Upper lobe of right lung (tissue), 1 donor: ENCODE measurements at regions not wholly inside any gene's neighbourhood (a gene's known extent, or its start where the extent isn't known, plus 50 kb on each side); places are given as distances from the start of the nearest gene placed in this dataset.
"Not testable (repeated sequence)": the region's sequence is repeated elsewhere in the genome, so short reads cannot be mapped to it uniquely, and the experiment has no call there.

Experiments
- ATAC-seq: fragments of 200-7000 bp; cut with Tn5 transposase; one replicate; pipeline ENCODE4 v1.9.1; 2020; ENCODE audit warnings: mild to moderate bottlenecking, moderate library complexity
- DNase-seq: peaks from one replicate; pipeline ENCODE4 v3.0.0-alpha.2; 2020
- H3K27ac ChIP-seq: fragments of 200-600 bp; one replicate; pipeline ENCODE4 v1.8.0; 2022
- H3K27me3 ChIP-seq: fragments of 200-600 bp; one replicate; pipeline ENCODE4 v1.8.0; 2022; ENCODE audit warnings: mild to moderate bottlenecking
- H3K36me3 ChIP-seq: fragments of 200-600 bp; one replicate; pipeline ENCODE4 v1.8.0; 2022
- H3K4me1 ChIP-seq: fragments of 200-600 bp; one replicate; pipeline ENCODE4 v1.8.0; 2022
- H3K4me3 ChIP-seq: fragments of 200-600 bp; one replicate; pipeline ENCODE4 v1.8.0; 2022; ENCODE audit warnings: mild to moderate bottlenecking
- H3K9me3 ChIP-seq: fragments of 200-600 bp; one replicate; pipeline ENCODE4 v1.8.0; 2022
- intact Hi-C: fragments of 100-400 bp; cut with DNase I; formaldehyde crosslinking; loops from one replicate; pipeline ENCODE4 v1.11.0; 2022
- TF ChIP-seq, protein P1 (sequence below): fragments of 200-600 bp; IDR thresholded peaks from one replicate; pipeline ENCODE4 v1.8.0; 2022; ENCODE audit warnings: antibody characterized with exemption
- donor health status: DM: no; HTN: yes; CAD: no; lungs with severe emphysema.

DNA sequence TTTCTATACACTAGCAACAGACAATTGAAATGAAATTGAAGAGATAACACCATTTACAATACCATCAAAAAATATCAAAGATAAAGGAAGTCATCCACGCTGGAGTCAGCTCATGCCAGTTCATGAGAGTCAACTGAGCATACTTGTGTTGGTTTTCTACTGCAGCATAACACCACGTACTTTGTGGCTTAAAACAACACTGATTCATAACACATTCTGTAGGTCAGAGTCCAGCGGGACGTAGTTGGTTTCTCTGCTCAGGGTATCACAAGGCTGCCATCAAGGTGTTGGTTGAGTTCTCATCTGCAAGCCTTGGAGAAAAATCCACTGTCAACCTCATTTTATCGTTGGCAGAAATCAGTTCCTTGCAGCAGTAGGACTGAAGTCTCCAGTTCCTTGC is 84.2 kb downstream of the TEX51 start:
- ATAC-seq = no peak
- no peak overlapping the region for H3K4me3 ChIP-seq
- no peaks in the 10 kb centered on the region for H3K36me3 ChIP-seq
- DNase-seq = no peak
- H3K27me3 ChIP-seq = no peaks in the 10 kb centered on the region
- no peak overlapping the region for H3K27ac ChIP-seq
- intact Hi-C loops = no loop called here
- TF ChIP-seq, protein P1, sequence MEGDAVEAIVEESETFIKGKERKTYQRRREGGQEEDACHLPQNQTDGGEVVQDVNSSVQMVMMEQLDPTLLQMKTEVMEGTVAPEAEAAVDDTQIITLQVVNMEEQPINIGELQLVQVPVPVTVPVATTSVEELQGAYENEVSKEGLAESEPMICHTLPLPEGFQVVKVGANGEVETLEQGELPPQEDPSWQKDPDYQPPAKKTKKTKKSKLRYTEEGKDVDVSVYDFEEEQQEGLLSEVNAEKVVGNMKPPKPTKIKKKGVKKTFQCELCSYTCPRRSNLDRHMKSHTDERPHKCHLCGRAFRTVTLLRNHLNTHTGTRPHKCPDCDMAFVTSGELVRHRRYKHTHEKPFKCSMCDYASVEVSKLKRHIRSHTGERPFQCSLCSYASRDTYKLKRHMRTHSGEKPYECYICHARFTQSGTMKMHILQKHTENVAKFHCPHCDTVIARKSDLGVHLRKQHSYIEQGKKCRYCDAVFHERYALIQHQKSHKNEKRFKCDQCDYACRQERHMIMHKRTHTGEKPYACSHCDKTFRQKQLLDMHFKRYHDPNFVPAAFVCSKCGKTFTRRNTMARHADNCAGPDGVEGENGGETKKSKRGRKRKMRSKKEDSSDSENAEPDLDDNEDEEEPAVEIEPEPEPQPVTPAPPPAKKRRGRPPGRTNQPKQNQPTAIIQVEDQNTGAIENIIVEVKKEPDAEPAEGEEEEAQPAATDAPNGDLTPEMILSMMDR = no peak
- no peaks in the 10 kb centered on the region for H3K4me1 ChIP-seq
- H3K9me3 ChIP-seq = no peaks in the 10 kb centered on the region

DNA sequence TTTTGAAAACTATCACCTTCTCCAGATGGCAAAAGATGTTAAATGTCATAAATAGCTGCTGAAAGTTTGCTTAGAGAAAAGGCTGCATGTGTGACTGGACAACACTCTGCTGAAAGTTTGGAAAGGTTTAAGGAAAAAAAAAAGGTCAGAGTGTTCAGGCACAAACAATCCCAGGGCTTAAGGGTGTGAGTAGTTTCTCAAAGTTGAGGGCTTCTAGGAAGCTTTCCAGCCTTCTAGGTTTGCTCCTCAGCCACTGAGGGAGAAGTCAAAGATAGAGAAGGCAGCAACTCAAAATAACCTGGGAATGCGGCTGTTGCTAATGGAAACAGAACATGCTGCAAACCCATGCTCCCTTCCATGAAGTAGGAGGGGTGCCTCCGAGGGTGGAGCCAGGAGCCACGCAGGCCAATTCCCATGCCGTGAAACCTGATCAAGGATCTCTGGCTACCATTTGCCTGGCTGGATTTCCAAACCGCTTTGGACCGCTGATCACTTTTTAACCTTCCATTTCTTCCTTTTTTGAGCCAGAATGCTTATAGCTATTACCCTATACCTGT is 88.0 kb downstream of the TEX51 start:
- DNase-seq = no peak
- peak; percentile 24 for ATAC-seq
- H3K4me3 ChIP-seq = no peak overlapping the region
- H3K27me3 ChIP-seq = no peaks in the 10 kb centered on the region
- H3K27ac ChIP-seq = no peak overlapping the region
- H3K36me3 ChIP-seq = no peaks in the 10 kb centered on the region
- intact Hi-C loops = no loop called here
- H3K4me1 ChIP-seq = no peaks in the 10 kb centered on the region
- TF ChIP-seq, protein P1 = no peak
- no peaks in the 10 kb centered on the region for H3K9me3 ChIP-seq

DNA sequence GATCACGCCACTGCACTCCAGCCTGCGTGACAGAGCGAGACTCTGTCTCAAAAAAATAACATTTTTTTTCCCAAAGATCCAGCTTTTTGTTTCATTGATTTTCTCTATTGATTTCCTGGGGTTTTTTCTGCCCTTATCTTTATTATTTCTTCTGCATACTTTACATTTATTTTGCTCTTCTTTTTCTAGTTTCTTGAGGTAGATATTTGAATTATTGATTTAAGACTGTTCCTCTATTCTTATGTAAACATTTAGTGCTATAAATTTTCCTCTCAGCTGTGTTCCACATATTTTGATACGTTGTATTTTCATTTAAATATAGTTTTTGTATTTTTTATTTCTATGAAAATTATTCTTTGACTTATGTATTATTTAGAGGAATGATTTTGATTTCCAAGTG is 89.8 kb downstream of the TEX51 start:
- Histone ChIP-seq H3K27me3 (no peaks in the 10 kb centered on the region), H3K36me3 (no peaks in the 10 kb centered on the region), H3K4me1 (no peaks in the 10 kb centered on the region), H3K27ac (no peak overlapping the region), H3K4me3 (no peak overlapping the region), H3K9me3 (no peaks in the 10 kb centered on the region)
- intact Hi-C loops = no loop called here
- ATAC-seq (no peak), DNase-seq (no peak)
- TF ChIP-seq, protein P1 = no peak

DNA sequence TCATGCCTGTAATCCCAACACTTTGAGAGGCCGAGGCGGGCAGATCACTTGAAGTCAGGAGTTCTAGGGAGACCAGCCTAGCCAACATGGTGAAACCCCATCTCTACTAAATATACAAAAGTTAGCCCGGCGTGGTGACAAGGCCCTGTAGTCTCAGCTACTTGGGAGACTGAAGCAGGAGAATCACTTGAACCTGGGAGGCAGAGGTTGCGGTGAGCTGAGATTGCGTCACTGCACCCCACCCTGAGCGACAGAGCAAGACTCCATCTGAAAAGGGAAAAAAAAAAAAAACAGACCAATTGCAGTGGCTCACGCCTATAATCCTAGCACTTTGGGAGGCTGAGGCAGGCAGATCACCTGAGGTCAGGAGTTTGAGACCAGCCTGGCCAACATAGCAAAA is 90.4 kb downstream of the TEX51 start:
- H3K36me3 ChIP-seq, H3K9me3 ChIP-seq, intact Hi-C loops, DNase-seq, H3K27ac ChIP-seq, ATAC-seq, H3K27me3 ChIP-seq, H3K4me3 ChIP-seq, H3K4me1 ChIP-seq: not testable (repeated sequence)

DNA sequence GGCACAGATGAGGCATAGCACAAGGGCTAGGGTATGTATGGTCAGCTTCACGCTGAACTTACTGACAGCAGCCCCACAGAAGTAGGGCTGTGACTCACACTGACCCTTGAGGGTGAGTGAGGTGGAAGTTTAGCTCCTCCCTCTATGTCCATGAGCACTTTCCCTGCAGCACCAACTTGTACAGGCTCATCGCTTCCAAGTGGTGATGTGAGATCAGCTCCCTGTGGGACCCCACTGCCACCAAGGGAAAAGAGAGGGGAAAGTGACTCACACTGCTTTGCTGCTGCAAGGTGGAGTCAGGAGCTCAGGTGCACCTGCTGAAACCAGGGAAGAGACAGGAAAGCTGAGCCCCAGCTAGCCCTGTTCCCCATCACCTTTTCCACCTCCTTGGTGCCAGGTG is 91.5 kb downstream of the TEX51 start:
- Histone ChIP-seq H3K27ac (no peak overlapping the region), H3K4me1 (no peaks in the 10 kb centered on the region), H3K27me3 (no peaks in the 10 kb centered on the region), H3K36me3 (no peaks in the 10 kb centered on the region), H3K9me3 (no peaks in the 10 kb centered on the region), H3K4me3 (no peak overlapping the region)
- intact Hi-C loops = no loop called here
- no peak for DNase-seq
- ATAC-seq = peak; percentile 80
- TF ChIP-seq, protein P1 = no peak

DNA sequence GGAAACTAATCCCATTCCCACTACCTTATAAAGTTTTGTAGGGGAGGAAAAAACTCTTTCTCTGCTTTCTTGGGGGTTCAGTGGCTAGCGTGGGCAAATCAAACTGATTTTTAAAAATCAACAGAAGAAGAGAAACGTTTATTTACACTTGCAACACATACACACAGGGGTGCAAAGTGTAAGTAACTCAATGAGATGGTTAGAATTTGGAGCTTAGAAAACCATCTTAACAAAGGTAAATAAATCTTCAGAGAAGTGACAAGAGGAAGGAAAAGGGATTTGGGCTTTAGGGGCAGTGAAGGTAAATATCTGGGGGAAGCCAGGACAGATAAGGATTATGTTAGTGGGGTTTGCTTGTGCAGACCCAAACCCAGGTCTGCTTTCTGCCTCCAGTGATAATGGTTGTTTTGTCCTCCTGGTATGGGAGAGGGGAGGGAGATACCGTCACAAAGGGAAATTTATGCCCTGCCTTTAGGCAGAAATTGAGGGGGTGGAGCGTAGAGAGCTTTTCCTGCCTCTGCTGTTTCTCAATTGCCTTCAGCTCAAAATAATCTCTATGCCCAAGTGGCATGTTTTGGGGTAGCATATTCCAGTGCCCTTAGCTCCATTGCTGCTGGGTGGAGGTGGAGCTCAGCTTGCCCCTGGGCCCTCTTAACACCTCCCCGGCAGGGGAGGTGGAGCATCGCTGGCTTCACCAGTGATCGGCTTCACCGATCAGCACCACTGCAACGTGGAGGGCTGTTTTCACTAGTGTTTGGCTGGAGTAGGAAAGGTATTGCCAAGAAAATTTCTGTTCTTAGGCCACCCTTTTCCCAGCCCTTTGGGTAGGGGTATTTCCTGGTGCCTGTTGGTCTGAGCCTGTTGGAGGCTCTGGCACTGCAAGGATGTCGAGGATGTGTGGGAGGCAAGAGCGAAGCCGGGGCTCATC is 92.2 kb downstream of the TEX51 start:
- Histone ChIP-seq H3K27ac (no peak overlapping the region), H3K4me1 (no peaks in the 10 kb centered on the region), H3K27me3 (no peaks in the 10 kb centered on the region), H3K4me3 (no peak overlapping the region), H3K9me3 (no peaks in the 10 kb centered on the region), H3K36me3 (no peaks in the 10 kb centered on the region)
- ATAC-seq (no peak), DNase-seq (no peak)
- TF ChIP-seq, protein P1 = no peak
- intact Hi-C loops = no loop called here
